NCI-H2196 treated with DMSO at 0.1 percent for 48 hours (cell line): ENCODE measurements at regions not wholly inside any gene's neighbourhood (a gene's known extent, or its start where the extent isn't known, plus 50 kb on each side); places are given as distances from the start of the nearest gene placed in this dataset.
A peak's percentile ranks its signal among the peaks of the same experiment; 100 is the strongest.
"Not testable (repeated sequence)": the region's sequence is repeated elsewhere in the genome, so short reads cannot be mapped to it uniquely, and the experiment has no call there.

Experiments
- DNase-seq: peaks from one replicate; lab custom pipeline; 2025; ENCODE audit not compliant: unreplicated experiment; lab: John Stamatoyannopoulos, UW

GRCh38 chr12:11446372-11446771 is 51.0 kb upstream of the PRB2 start:
- no peak for DNase-seq

DNA sequence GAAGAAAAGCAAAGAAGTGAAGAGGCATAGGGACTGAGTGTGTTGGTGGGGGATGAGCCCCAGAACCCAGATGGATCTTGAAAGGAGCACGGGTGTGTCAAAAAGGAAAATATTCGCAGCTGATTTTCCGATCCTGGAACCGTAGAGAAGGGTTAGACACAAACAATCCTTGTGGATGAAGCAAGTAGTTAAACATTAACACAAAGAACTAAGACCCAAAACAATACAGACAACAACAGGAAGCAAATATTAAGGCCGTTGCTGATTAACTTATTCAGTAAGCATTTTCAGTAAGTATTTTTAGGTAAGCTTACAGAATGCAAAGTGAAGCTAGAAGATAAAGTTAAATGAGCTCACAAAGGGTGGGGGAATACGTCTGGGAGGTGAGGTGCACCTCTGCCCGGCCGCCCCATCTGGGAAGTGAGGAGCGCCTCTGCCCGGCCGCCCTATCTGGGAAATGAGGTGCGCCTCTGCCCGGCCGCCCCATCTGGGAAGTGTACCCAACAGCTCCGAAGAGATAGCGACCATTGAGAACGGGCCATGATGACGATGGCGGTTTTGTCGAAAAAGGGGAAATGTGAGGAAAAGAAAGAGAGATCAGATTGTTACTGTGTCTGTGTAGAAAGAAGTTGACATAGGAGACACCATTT is 62.8 kb upstream of the PRB2 start:
- DNase-seq: no peak

- no peak for DNase-seq
Observed at GRCh38 chr12:11460343-11461023, 65.1 kb upstream of the PRB2 start.

- DNase-seq: no peak
Observed at GRCh38 chr12:11461433-11461832, 66.1 kb upstream of the PRB2 start.

- DNase-seq: no peak
Observed at GRCh38 chr12:11477110-11477509, 81.7 kb upstream of the PRB2 start.

- no peak for DNase-seq
Observed at GRCh38 chr12:11482955-11483354, 87.6 kb upstream of the PRB2 start.

DNA sequence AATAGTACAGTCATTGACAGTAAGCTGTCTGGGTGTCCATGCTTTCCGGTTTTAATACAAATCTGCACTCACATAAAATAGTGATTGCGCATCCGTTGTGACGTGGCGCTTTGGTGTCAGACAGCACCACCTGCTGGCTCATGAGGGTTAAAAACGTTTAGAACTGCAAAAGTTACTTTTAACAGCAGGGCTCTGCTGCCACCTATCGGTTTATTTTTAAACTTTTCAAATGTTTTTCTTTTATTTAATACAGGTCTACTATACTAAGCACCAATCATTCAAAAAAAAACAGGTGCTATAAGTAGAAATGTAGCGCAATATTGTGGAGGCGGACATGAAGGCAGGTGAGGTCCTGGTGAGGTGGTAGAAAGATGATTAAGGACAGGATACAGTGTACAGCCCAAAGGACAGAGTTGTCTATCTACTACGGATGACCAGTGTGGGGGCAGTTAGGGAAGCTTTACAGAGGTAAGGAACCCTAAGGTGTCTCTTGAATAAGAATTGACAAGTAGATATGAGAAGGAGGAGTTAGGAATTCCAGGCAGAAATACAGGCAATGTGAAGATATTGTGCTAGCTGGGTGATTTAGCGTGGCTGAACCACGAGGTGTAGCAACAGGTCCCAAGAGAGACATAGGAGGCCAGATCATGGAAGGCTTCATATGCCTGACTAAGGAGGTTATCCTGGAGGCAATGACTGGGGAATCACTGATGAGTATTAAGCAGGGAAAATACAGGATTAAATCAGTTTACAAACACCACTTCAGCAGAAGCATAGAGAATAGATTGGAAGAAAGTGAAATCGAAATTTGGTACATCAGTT is 91.5 kb upstream of the PRB2 start:
- DNase-seq: peak; percentile 30

GRCh38 chr12:11496157-11496851 is 100.9 kb upstream of the PRB2 start:
- no peak for DNase-seq

- DNase-seq: no peak
Observed at GRCh38 chr12:11497438-11497837, 102.1 kb upstream of the PRB2 start.

GRCh38 chr12:11497995-11498394 is 102.6 kb upstream of the PRB2 start:
- no peak for DNase-seq

GRCh38 chr12:11498574-11498973 is 103.2 kb upstream of the PRB2 start:
- DNase-seq: not testable (repeated sequence)

DNA sequence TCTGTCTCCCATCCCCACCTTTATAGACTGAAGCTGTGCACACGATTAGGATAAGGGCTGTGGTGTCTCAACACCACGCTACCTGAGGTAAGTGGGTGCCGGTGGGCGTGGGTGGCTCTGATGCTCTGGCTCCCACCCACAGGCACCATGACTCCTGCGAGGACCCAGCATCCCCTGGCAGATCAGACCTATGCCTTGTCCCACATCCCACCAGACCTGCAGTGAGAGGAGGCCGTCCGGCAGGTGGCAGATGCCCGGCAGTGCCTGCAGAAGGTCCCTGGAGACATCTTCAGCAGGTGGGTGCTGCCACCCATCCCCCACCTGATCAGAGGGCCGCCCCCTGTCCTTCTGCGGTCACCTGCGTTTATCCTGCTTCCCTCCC is 104.4 kb upstream of the PRB2 start:
- no peak for DNase-seq

- no peak for DNase-seq
Observed at GRCh38 chr12:11500188-11500860, 105.0 kb upstream of the PRB2 start.

DNA sequence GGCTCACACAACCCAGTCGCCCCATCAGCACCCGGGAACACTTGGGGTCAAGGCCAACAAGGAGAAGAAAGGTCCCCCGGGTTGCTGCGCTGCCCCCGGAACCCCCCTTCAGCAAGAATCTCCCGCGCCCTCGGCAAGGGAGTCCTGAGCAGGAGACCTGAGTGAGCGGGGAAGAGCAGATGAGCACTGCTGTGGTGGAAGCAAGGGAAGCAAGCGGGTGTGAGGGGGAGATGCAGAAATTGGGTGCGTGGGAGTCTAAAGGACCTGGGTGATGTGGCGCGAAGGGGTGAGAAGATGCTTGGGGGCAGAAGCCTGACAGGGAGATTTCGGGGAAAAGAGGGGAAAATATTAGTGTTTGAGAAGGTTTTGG is 105.5 kb upstream of the PRB2 start:
- DNase-seq: no peak

DNA sequence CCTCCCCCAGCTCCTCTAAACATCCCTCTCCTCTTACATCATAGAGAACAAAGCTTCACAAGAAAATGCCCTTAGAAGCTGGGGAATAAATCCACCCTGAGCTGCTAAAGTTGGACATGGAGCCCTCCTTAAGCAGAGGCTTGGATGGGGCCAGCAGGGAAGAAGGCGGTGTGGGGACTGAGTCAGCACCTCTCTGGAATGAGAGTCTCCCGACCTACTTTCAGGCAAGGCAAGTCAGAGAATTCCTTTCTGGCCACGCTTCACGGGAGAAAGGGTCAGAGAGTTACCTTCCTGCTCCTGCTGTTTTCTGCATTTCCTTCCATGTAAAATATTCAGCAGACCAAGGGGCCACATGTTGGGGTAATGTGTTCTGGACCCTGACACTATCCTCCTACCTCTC is 113.3 kb upstream of the PRB2 start:
- no peak for DNase-seq

GRCh38 chr12:11509326-11509725 is 114.0 kb upstream of the PRB2 start:
- DNase-seq: no peak

DNA sequence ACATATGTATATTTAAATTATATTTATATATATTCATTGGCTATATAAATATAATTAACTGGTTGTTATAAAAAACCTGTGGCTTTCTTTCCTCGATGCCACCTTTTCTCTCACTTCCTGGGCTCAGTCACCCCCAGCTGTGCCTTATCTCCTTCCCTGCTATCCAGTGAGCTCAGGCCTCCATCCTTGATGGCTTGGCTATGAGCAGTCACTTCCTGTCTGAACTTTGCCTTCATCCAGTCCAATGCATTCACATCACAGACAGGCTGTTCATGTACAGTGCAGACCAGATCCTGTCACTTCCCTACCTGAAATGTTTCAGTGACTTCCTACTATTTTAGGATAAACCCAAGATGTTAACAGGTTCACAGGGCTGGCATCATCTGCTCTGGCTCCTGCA is 115.3 kb upstream of the PRB2 start:
- DNase-seq: no peak

DNA sequence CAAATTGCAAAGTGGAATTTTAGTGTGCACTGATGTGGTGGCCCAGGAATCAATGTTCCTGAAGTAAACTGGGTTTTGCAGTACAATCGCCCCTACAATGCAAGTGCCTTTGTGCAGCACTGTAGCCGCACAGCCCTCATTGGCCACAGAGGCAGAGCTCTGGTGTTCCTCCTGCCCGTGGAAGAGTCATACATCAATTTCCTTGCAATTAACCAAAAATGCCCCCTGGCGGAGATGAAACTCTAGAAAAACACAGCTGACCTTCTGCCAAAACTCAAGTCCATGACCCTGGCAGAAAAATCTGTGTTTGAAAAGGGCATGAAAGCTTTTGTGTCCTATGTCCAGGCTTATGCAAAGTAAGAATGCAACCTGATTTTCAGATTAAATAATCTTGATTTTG is 117.9 kb upstream of the PRB2 start:
- no peak for DNase-seq

DNA sequence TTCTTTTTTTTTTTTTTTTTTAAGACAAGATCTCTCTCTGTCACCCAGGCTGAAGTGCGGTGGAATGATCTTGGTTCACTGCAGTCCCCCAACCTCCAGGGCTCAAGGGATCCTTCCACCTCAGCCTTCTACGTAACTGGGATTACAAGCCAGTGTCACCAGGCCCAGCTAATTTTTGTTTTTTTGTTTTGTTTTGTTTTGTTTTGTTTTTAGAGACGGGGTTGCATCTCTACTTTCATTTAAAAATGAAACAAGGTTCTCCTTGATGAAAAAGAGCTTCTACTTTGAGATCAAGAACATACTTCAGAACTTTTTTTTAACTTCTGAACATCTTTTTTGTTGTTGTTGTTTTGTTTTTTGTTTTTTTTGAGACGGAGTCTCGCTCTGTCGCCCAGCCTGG is 121.7 kb upstream of the PRB2 start:
- DNase-seq: no peak

DNA sequence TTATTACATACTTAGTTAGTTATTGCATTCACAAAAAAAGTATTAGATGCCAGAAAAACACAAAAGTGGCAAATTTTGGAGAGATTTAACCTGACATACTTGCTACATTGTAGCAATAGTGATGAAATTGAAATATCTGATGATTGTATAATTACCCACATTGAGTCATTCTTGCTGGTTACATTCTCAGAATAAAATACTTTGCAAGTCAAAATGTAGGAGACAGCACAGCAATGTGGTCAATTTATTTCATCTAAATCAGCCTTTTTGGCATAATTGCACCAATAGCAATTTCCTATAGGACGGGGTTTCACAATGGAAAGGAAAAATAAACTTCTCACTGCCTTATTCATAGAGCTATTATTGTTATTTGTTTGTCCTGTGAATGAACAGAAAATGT is 125.0 kb upstream of the ETV6 start:
- no peak for DNase-seq

GRCh38 chr12:11534064-11534463 is 115.4 kb upstream of the ETV6 start:
- no peak for DNase-seq
